Neural cell (in vitro differentiated cells): ENCODE measurements at regions not wholly inside any gene's neighbourhood (a gene's known extent, or its start where the extent isn't known, plus 50 kb on each side); places are given as distances from the start of the nearest gene placed in this dataset.

ENCODE experiments used
- H2AFZ ChIP-seq: fragments of 200-600, 300-800 bp; sonication (generic), shearing (Covaris generic); 2 replicates; pipeline ENCODE4 v1.6.0; 2014; ENCODE audit warnings: low read depth, mild to moderate bottlenecking, antibody characterized with exemption, low read length, moderate library complexity
- H3F3A ChIP-seq: fragments of 200-600 bp; shearing (Covaris generic); 2 replicates; pipeline ENCODE4 v1.6.1; 2016; ENCODE audit warnings: mild to moderate bottlenecking, moderate library complexity, mixed read lengths, antibody characterized with exemption, low read length; ENCODE audit not compliant: insufficient read depth, poor library complexity, severe bottlenecking
- H3K27ac ChIP-seq: fragments of 200-600, 300-800 bp; sonication (generic), shearing (Covaris generic); 2 replicates; pipeline ENCODE4 v1.5.1; 2014; ENCODE audit warnings: mild to moderate bottlenecking, low read length, moderate library complexity
- H3K27me3 ChIP-seq: fragments of 300-800, 200-600 bp; sonication (generic), shearing (Covaris generic); 2 replicates; pipeline ENCODE4 v1.6.0; 2014; ENCODE audit warnings: mild to moderate bottlenecking, low read depth, low read length, moderate library complexity; ENCODE audit not compliant: insufficient read depth
- H3K36me3 ChIP-seq: fragments of 300-800, 200-600 bp; sonication (generic), shearing (Covaris generic); 2 replicates; pipeline ENCODE4 v1.5.1; 2014; ENCODE audit warnings: mild to moderate bottlenecking, antibody characterized with exemption, low read length, moderate library complexity; ENCODE audit not compliant: insufficient read depth
- H3K4me2 ChIP-seq: fragments of 300-800, 200-600 bp; sonication (generic), shearing (Covaris generic); 2 replicates; pipeline ENCODE4 v1.6.0; 2014; ENCODE audit warnings: mild to moderate bottlenecking, low read length
- H3K4me3 ChIP-seq: fragments of 300-800, 200-600 bp; sonication (generic), shearing (Covaris generic); 2 replicates; pipeline ENCODE4 v1.5.1; 2014; ENCODE audit warnings: mild to moderate bottlenecking, low read length, moderate library complexity
- H3K79me2 ChIP-seq: fragments of 200-600 bp; shearing (Covaris generic); replicated peaks from 2 replicates; pipeline ENCODE4 v1.6.0; 2014; ENCODE audit warnings: mild to moderate bottlenecking, low read length, moderate library complexity; ENCODE audit not compliant: insufficient read depth
- H3K9ac ChIP-seq: fragments of 300-800, 200-600 bp; sonication (generic), shearing (Covaris generic); 2 replicates; pipeline ENCODE4 v1.6.1; 2016; ENCODE audit warnings: mild to moderate bottlenecking, low read length, mixed read lengths
- H3K9me2 ChIP-seq: fragments of 200-600 bp; shearing (Covaris generic); 2 replicates; pipeline ENCODE4 v1.6.1; 2016; ENCODE audit warnings: mild to moderate bottlenecking, low read length, mixed read lengths; ENCODE audit not compliant: insufficient read depth
- H3K9me3 ChIP-seq: fragments of 200-600, 300-800 bp; sonication (generic), shearing (Covaris generic); 2 replicates; pipeline ENCODE4 v1.6.1; 2016; ENCODE audit warnings: mild to moderate bottlenecking, mixed run types, low read length, moderate library complexity, mixed read lengths
- H4K20me1 ChIP-seq: fragments of 200-600 bp; shearing (Covaris generic); 2 replicates; pipeline ENCODE4 v1.6.1; 2016; ENCODE audit warnings: mild to moderate bottlenecking, mixed run types; ENCODE audit not compliant: insufficient read depth
- CTCF ChIP-seq: fragments of 450-650 bp; IDR thresholded peaks from 2 replicates; pipeline ENCODE4 v1.5.1; 2014; ENCODE audit warnings: antibody characterized with exemption, mild to moderate bottlenecking, moderate library complexity; ENCODE audit not compliant: poor library complexity, severe bottlenecking
- EP300 ChIP-seq: fragments of 450-650 bp; conservative IDR thresholded peaks from 2 replicates; pipeline ENCODE4 v1.6.1; 2014; ENCODE audit warnings: antibody characterized with exemption, mild to moderate bottlenecking, moderate library complexity; ENCODE audit not compliant: poor library complexity, severe bottlenecking
- EZH2 ChIP-seq: fragments of 200-600, 300-800 bp; shearing (Covaris generic), sonication (generic); IDR thresholded peaks from 2 replicates; pipeline ENCODE4 v1.6.1; 2014; ENCODE audit warnings: antibody characterized with exemption, low read length, borderline replicate concordance, mild to moderate bottlenecking; ENCODE audit not compliant: insufficient read depth, poor library complexity, severe bottlenecking
- MXI1 ChIP-seq: fragments of 450-650 bp; conservative IDR thresholded peaks from 2 replicates; pipeline ENCODE4 v1.6.1; 2014; ENCODE audit warnings: antibody characterized with exemption, mild to moderate bottlenecking; ENCODE audit not compliant: poor library complexity, severe bottlenecking
- POLR2AphosphoS5 ChIP-seq: IDR thresholded peaks from 2 replicates; pipeline ENCODE4 v1.6.1; 2012
- RAD21 ChIP-seq: fragments of 450-650 bp; conservative IDR thresholded peaks from 2 replicates; pipeline ENCODE4 v1.6.1; 2014; ENCODE audit warnings: antibody characterized with exemption, mild to moderate bottlenecking, moderate library complexity
- SMC3 ChIP-seq: fragments of 450-650 bp; conservative IDR thresholded peaks from 2 replicates; pipeline ENCODE4 v1.6.1; 2014; ENCODE audit warnings: antibody characterized with exemption, mild to moderate bottlenecking, moderate library complexity; ENCODE audit not compliant: poor library complexity
- TAF1 ChIP-seq: IDR thresholded peaks from 2 replicates; pipeline ENCODE4 v1.6.1; 2012; ENCODE audit warnings: low read depth
- TF ChIP-seq, protein P1 (sequence below): IDR thresholded peaks from 2 replicates; pipeline ENCODE4 v1.6.1; 2012; ENCODE audit warnings: borderline replicate concordance

GRCh38 chr2:53342248-53342647 lies 425.4 kb upstream of the CHAC2 start:
- TF ChIP-seq EP300 (no peak), TAF1 (no peak), EZH2 (no peak), RAD21 (no peak), SMC3 (no peak), MXI1 (no peak), CTCF (no peak), POLR2AphosphoS5 (no peak)
- TF ChIP-seq, protein P1, sequence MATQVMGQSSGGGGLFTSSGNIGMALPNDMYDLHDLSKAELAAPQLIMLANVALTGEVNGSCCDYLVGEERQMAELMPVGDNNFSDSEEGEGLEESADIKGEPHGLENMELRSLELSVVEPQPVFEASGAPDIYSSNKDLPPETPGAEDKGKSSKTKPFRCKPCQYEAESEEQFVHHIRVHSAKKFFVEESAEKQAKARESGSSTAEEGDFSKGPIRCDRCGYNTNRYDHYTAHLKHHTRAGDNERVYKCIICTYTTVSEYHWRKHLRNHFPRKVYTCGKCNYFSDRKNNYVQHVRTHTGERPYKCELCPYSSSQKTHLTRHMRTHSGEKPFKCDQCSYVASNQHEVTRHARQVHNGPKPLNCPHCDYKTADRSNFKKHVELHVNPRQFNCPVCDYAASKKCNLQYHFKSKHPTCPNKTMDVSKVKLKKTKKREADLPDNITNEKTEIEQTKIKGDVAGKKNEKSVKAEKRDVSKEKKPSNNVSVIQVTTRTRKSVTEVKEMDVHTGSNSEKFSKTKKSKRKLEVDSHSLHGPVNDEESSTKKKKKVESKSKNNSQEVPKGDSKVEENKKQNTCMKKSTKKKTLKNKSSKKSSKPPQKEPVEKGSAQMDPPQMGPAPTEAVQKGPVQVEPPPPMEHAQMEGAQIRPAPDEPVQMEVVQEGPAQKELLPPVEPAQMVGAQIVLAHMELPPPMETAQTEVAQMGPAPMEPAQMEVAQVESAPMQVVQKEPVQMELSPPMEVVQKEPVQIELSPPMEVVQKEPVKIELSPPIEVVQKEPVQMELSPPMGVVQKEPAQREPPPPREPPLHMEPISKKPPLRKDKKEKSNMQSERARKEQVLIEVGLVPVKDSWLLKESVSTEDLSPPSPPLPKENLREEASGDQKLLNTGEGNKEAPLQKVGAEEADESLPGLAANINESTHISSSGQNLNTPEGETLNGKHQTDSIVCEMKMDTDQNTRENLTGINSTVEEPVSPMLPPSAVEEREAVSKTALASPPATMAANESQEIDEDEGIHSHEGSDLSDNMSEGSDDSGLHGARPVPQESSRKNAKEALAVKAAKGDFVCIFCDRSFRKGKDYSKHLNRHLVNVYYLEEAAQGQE: no peak
- H2AFZ ChIP-seq: no peak overlapping the region

GRCh38 chr2:53334610-53335009 lies 433.0 kb upstream of the CHAC2 start:
- no peaks in the 10 kb centered on the region for H3K9me3 ChIP-seq
- no peaks in the 10 kb centered on the region for H3F3A ChIP-seq
- H3K27ac ChIP-seq: no peak overlapping the region
- no peak overlapping the region for H3K4me2 ChIP-seq
- H3K36me3 ChIP-seq: no peaks in the 10 kb centered on the region
- no peaks in the 10 kb centered on the region for H3K79me2 ChIP-seq
- H3K27me3 ChIP-seq: no peaks in the 10 kb centered on the region
- TF ChIP-seq RAD21 (no peak), TAF1 (no peak), CTCF (no peak), MXI1 (no peak), EP300 (no peak), SMC3 (no peak), POLR2AphosphoS5 (no peak), EZH2 (no peak)
- TF ChIP-seq, protein P1: no peak
- no peaks in the 10 kb centered on the region for H3K9me2 ChIP-seq
- H4K20me1 ChIP-seq: no peaks in the 10 kb centered on the region
- no peak overlapping the region for H3K4me3 ChIP-seq
- no peak overlapping the region for H2AFZ ChIP-seq
- H3K9ac ChIP-seq: no peak overlapping the region

More at GRCh38 chr2:53342248-53342647, 425.4 kb upstream of the CHAC2 start:
- Histone ChIP-seq H3K9me2 (no peaks in the 10 kb centered on the region), H3K9me3 (no peaks in the 10 kb centered on the region), H3F3A (no peaks in the 10 kb centered on the region), H3K79me2 (no peaks in the 10 kb centered on the region), H3K9ac (no peak overlapping the region), H3K4me3 (no peak overlapping the region), H3K27ac (no peak overlapping the region), H4K20me1 (no peaks in the 10 kb centered on the region), H3K36me3 (no peaks in the 10 kb centered on the region), H3K27me3 (no peaks in the 10 kb centered on the region), H3K4me2 (no peak overlapping the region)
